ENCODE measurements at regions not wholly inside any gene's neighbourhood (a gene's known extent, or its start where the extent isn't known, plus 50 kb on each side); places are given as distances from the start of the nearest gene placed in this dataset.
"Not testable (repeated sequence)": the region's sequence is repeated elsewhere in the genome, so short reads cannot be mapped to it uniquely, and the experiment has no call there.

- no peak for TF ChIP-seq CTCF (IDR thresholded peaks at IDR 0.05; ENCODE audit: low read length)
- no peak for TF ChIP-seq EZH2 (optimal IDR thresholded peaks at IDR 0.05; ENCODE audit: low read depth, low read length)
- TF ChIP-seq EZH2phosphoT487 (IDR thresholded peaks at IDR 0.05; ENCODE audit: low read length), result no peak
- Histone ChIP-seq H3F3A (ENCODE audit: insufficient read depth, low read length) (no peaks in the 10 kb centered on the region), H3K27ac (ENCODE audit: low read length) (no peak overlapping the region), H3K4me2 (ENCODE audit: low read depth, low read length) (no peak overlapping the region), H3K4me1 (ENCODE audit: low read length) (no peaks in the 10 kb centered on the region), H4K20me1 (ENCODE audit: insufficient read depth, low read length) (no peaks in the 10 kb centered on the region), H2AFZ (ENCODE audit: low read length) (no peak overlapping the region), H3K79me2 (ENCODE audit: low read length) (no peaks in the 10 kb centered on the region), H3K4me3 (ENCODE audit: low read length) (no peak overlapping the region), H3K9me2 (replicated peaks; ENCODE audit: insufficient read depth, low read length) (no peaks in the 10 kb centered on the region), H3K9me3 (replicated peaks; ENCODE audit: insufficient read depth, low read length) (no peaks in the 10 kb centered on the region), H3K9ac (ENCODE audit: low read length) (no peak overlapping the region), H3K36me3 (replicated peaks; ENCODE audit: insufficient read depth, low read length) (no peaks in the 10 kb centered on the region), H3K27me3 (replicated peaks; ENCODE audit: insufficient read depth, low read length) (no peaks in the 10 kb centered on the region)
- DNase-seq, result no peak
These were observed 125.5 kb downstream of the ENC1 start for GRCh38 chr5:74514888-74515551.

DNA sequence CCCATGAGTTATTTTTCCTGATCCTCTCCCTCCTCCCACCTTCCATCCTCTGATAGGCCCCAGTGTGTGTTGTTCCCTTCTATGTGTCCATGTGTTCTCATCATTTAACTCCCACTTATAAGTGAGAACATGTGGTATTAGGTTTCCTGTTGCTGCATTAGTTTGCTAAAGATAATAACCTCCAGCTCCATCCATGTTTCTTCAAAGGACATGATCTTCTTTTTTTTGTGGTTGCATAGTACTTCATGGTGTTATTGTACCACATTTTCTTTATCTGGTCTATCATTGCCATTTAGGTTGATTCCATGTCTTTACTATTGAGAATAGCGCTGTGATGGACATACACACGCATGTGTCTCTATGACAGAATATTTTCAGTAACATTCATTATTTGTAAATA is 128.8 kb downstream of the ENC1 start:
- not testable (repeated sequence) for H3K9ac ChIP-seq (ENCODE audit: low read length); H3K4me3 ChIP-seq (ENCODE audit: low read length); H3K79me2 ChIP-seq (ENCODE audit: low read length); H3K4me1 ChIP-seq (ENCODE audit: low read length); H2AFZ ChIP-seq (ENCODE audit: low read length); H3K27me3 ChIP-seq (replicated peaks; ENCODE audit: insufficient read depth, low read length); H3K36me3 ChIP-seq (replicated peaks; ENCODE audit: insufficient read depth, low read length); H3F3A ChIP-seq (ENCODE audit: insufficient read depth, low read length); H3K27ac ChIP-seq (ENCODE audit: low read length); H3K9me2 ChIP-seq (replicated peaks; ENCODE audit: insufficient read depth, low read length); DNase-seq; H3K9me3 ChIP-seq (replicated peaks; ENCODE audit: insufficient read depth, low read length); H3K4me2 ChIP-seq (ENCODE audit: low read depth, low read length); H4K20me1 ChIP-seq (ENCODE audit: insufficient read depth, low read length)

DNA sequence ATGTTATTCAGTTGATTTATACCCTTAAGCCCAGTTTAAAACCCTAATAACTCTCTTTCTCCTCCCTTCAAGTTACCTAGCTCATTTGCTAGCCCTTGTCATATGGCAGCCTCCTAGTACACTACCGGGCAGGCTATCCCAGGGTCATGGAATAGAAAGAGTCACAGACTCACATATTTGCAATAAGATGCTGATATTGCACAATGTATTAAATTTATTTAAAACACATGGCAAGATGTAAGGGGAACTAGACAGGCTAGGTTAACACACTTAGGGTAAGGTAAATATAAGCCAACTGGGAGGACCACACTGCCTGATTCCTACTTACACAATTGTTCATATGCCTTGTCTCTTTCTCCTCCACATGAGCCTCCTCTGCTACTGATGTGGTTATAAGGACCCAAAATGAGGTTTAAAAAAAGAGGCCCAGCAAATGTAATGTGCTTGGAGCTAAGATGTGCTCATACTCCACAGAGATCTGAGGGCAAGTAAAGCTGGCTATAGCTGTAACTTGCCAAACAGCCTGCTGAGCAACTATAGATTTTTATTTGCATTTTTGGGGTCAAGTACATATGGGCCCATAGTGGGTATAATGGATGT is 130.0 kb downstream of the ENC1 start:
- no peak overlapping the region for H3K27ac ChIP-seq (ENCODE audit: low read length)
- DNase-seq, result no peak
- no peaks in the 10 kb centered on the region for H3K9me3 ChIP-seq (replicated peaks; ENCODE audit: insufficient read depth, low read length)
- no peaks in the 10 kb centered on the region for H3K27me3 ChIP-seq (replicated peaks; ENCODE audit: insufficient read depth, low read length)
- H3F3A ChIP-seq (ENCODE audit: insufficient read depth, low read length), result no peaks in the 10 kb centered on the region
- no peaks in the 10 kb centered on the region for H3K79me2 ChIP-seq (ENCODE audit: low read length)
- H3K4me1 ChIP-seq (ENCODE audit: low read length), result no peaks in the 10 kb centered on the region
- H3K9me2 ChIP-seq (replicated peaks; ENCODE audit: insufficient read depth, low read length), result no peaks in the 10 kb centered on the region
- H3K36me3 ChIP-seq (replicated peaks; ENCODE audit: insufficient read depth, low read length), result no peaks in the 10 kb centered on the region
- no peak for TF ChIP-seq CTCF (IDR thresholded peaks at IDR 0.05; ENCODE audit: low read length)
- no peak for TF ChIP-seq EZH2phosphoT487 (IDR thresholded peaks at IDR 0.05; ENCODE audit: low read length)
- no peak for TF ChIP-seq EZH2 (optimal IDR thresholded peaks at IDR 0.05; ENCODE audit: low read depth, low read length)
- H3K9ac ChIP-seq (ENCODE audit: low read length), result no peak overlapping the region
- no peak overlapping the region for H2AFZ ChIP-seq (ENCODE audit: low read length)
- no peak overlapping the region for H3K4me2 ChIP-seq (ENCODE audit: low read depth, low read length)
- no peak overlapping the region for H3K4me3 ChIP-seq (ENCODE audit: low read length)
- H4K20me1 ChIP-seq (ENCODE audit: insufficient read depth, low read length), result no peaks in the 10 kb centered on the region

DNA sequence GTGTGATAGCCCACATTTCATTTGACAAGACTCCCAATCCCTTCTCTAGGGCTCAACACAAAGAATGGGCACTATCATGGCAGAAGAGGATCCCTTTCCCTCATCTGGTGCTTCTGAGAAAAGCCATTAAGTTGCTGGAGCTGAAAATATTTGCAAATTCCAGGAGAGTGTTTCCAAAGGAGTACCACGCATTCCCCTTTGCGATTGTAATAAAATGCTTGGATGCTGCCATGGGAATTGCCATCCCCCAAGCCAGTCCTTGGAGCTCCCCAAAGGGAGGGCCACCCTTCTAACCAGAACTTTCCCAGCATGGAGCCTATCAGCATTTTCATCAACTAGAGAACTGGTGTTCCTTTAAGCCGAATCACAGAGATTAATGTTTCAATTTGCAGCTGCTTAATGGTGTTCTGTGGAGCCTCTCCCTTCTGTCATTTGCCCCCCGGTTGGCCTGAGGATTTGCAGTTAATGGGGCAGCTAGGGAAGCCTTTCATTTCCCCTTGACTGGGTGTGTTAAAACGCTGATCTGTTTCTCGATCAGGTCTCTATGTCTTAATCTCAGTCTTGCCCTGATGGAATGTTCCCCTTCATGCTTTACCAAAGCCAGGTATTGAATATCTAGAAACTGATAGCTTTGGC is 133.0 kb downstream of the ENC1 start:
- no peak overlapping the region for H3K27ac ChIP-seq (ENCODE audit: low read length)

More for the DNA sequence above, 133.0 kb downstream of the ENC1 start:
- DNase-seq, result no peak
- Histone ChIP-seq H3F3A (ENCODE audit: insufficient read depth, low read length) (no peaks in the 10 kb centered on the region), H2AFZ (ENCODE audit: low read length) (no peak overlapping the region), H3K9me2 (replicated peaks; ENCODE audit: insufficient read depth, low read length) (no peaks in the 10 kb centered on the region), H3K4me3 (ENCODE audit: low read length) (no peak overlapping the region), H3K36me3 (replicated peaks; ENCODE audit: insufficient read depth, low read length) (no peaks in the 10 kb centered on the region), H3K4me2 (ENCODE audit: low read depth, low read length) (no peak overlapping the region), H3K9ac (ENCODE audit: low read length) (no peak overlapping the region), H3K79me2 (ENCODE audit: low read length) (no peaks in the 10 kb centered on the region), H3K9me3 (replicated peaks; ENCODE audit: insufficient read depth, low read length) (no peaks in the 10 kb centered on the region), H3K4me1 (ENCODE audit: low read length) (no peaks in the 10 kb centered on the region), H3K27me3 (replicated peaks; ENCODE audit: insufficient read depth, low read length) (no peaks in the 10 kb centered on the region), H4K20me1 (ENCODE audit: insufficient read depth, low read length) (no peaks in the 10 kb centered on the region)
- TF ChIP-seq CTCF (IDR thresholded peaks at IDR 0.05; ENCODE audit: low read length) (no peak), EZH2phosphoT487 (IDR thresholded peaks at IDR 0.05; ENCODE audit: low read length) (no peak), EZH2 (optimal IDR thresholded peaks at IDR 0.05; ENCODE audit: low read depth, low read length) (no peak)
